NCI-H345 (cell line): ENCODE measurements at regions not wholly inside any gene's neighbourhood (a gene's known extent, or its start where the extent isn't known, plus 50 kb on each side); places are given as distances from the start of the nearest gene placed in this dataset.
"Not testable (repeated sequence)": the region's sequence is repeated elsewhere in the genome, so short reads cannot be mapped to it uniquely, and the experiment has no call there.

Source experiments
- DNase-seq: peaks from one replicate; lab custom pipeline; 2025; lab: John Stamatoyannopoulos, UW

DNA sequence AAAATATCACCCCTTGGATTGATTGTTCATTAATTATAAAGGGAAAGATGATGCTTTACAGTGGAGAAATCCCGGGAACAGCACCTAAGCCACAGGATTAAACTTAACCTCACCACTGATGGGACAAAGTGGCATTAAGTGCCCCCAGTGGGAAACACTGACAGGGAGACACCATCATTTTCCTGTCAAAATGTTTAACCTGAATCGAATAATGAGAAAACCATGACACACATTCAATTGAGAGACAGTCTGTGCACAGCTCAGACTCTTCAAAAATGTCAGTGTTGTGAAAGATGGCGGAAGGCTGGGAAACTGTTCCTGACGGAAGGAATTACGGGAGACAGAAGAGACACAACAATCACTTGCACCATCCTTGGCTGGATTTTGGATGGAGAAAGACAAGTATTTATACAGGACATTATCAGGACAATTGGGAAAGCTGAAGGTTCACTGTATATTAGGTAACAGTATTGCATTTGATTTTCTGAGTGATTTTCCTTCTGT, 111.8 kb upstream of the ASB18 start:
- DNase-seq = no peak

DNA sequence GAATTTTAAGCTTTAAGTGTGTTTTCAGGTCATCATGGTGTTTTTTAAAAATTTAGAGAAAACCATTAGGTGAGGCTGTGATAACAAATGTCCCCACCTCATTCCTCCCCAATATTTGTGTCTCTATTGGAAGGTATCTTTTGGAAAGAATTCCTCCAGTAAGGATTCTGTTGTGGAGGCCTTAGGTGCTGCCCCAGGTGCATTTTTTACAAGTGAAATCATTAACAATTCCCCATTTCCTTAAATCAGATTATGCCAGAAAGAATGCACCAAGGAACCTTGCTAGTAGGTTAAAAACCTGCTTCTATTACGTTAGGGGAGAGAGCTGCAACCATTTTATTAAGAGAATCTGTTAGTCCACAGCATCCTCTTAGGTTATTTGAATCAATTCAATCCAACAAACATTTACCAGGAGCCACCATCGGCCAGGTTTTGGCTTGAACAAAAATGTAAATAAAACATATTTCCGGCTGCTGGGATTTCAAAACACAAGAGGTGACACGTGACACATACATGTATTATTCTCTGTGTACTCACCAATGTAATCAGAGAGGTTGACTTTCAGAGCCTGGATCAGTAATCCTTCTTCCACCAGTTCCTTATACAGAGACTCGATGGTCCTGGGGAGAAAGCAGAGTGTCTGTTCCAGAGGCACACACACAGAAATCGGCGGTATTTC, 112.5 kb upstream of the ASB18 start:
- peak; percentile 71 for DNase-seq

DNA sequence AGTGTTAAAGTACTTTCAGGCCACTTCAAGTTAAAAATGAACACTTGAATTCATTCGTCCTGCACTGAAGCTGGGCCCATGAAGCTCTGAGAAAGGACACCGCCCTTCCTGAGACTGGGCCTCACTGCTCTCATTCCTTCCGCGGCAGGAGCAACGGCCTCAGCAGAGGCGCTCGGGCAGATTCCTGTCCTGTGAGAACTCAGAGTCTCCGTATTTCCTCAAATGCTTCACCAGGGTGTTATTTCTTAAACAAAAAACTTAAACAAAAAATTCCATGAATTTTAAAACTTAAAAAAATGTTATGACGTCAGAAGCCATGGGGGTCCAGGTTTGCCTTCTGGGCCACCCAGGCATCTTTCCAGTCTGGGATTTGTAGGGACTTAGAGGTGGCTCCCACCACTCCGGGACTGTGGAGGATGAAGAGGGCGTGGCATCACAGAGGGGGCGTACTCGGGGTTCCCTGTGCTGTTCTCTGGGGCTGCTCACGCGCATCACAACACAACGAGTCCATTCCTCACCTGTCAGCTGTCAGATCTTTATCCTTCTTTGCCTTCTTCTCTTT, 115.9 kb upstream of the ASB18 start:
- DNase-seq = no peak

DNA sequence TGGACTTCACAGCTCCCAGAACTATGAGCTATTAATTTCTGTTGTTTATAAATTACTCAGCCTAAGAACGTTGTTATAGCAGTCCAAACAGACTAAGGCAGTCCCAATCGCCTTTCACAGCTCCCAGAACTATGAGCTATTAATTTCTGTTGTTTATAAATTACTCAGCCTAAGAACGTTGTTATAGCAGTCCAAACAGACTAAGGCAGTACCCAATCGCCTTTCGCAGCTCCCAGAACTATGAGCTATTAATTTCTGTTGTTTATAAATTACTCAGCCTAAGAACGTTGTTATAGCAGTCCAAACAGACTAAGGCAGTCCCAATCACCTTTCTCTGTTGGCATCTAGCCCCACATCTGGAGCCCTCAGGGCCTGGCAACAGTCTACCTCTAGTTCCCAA, 117.0 kb upstream of the ASB18 start:
- DNase-seq = peak; percentile 52

DNA sequence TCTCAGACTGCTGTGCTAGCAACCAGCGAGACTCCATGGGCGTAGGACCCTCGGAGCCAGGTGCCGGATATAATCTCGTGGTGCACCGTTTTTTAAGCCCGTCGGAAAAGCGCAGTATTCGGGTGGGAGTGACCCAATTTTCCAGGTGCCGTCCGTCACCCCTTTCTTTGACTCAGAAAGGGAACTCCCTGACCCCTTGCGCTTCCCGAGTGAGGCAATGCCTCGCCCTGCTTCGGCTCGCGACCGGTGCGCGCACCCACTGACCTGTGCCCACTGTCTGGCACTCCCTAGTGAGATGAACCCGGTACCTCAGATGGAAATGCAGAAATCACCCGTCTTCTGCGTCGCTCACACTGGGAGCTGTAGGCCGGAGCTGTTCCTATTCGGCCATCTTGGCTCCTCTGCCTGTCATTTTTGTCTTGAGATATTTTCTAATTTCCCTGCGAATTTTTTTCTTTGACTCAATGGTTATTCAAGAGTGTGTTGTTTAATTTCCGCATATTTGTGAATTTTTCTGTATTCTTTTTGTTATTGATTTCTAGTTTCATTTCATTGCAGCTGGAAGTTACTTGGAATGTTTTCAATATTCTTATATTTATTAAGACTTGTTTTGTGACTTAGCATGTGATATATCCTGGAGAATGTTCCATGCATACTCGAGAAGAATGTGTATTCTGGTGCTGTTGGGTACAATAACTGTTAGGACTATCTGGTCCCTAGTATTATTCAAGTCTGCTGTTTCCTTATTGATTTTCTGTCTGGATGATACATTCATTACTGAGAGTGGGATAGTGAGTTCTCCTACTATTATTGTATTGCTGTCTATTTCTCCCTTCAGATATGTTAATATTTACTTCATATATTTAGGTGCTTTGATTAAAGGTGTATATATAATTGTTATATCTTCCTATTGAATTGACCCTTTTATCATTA, 125.3 kb upstream of the ASB18 start:
- DNase-seq = not testable (repeated sequence)

DNA sequence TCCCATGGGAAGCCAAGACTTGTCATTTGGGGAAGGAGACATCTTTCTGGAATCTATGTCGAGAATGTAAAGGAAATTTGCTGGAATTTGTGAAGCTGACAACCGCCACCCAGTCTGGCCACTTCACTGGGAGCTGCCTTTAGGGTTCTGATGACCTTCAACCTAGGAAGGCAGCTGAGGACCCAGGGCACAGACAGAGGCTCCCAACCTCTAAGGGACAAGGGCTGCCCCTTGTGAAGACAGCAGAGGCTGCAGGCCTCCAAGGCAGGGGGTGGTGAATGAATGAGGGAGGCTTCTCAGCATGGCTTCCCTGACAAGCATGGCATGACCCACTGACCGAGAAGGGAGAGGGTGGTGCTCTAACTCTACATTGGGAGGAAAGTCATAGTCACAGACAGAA, 128.9 kb upstream of the ASB18 start:
- DNase-seq = no peak

DNA sequence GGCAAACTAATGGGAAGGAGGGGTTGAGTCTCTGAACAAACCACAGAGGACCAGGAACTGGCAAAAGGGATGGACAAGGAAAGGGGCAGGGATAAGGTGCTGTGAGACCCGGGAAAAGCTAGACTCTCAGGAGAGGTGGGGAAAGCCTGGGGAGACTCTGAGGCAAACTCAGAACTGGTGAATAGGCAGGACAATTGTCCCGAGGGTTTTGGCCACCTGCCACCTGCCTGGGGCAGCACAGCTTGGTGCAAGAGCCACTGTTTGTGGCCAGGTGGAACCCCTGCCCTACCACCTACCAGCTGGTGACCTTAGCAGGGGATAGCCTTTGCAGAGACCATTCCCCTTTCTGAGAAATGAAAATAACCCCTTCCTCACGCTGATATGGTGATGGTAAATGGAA, 129.4 kb upstream of the ASB18 start:
- no peak for DNase-seq

DNA sequence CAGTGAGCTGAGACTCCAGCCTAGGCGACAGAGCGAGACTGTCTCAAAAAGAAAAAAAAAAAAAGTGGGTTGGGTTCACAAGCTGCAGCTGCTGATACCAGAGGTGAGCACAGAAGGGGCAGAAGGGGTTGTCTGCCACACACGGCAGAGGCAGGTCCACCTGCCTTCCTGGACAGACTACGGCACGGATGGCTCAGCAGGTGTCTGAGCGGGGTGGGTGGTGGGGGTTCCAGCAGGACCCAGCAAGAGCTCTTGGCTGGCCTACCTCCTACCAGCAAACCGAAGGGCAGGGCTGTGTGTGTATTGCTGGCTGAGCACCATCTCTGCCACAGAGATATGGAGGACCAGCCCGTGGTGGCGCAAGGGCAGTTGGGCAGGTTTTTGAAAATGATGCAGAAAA, 130.4 kb upstream of the ASB18 start:
- DNase-seq = no peak

DNA sequence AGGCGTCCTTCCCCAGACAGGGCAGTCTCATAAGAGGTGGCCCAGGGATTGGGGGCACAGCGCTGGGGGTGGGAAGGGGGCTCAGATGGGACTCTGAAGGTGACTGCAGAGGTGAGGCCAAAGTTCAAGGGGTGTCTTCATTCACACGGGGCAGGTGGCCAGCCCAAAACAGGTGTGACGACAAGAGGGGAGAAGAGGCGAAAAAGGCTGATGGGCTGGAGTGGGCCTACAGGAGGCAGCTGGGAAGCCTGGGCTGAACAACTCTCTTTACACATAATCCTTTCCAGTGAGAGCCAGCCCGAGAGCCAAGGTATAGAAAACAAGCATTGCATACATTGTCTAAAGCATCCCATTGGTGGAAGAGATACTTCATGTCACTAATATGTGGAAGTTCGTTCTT, 130.9 kb upstream of the ASB18 start:
- DNase-seq = no peak

DNA sequence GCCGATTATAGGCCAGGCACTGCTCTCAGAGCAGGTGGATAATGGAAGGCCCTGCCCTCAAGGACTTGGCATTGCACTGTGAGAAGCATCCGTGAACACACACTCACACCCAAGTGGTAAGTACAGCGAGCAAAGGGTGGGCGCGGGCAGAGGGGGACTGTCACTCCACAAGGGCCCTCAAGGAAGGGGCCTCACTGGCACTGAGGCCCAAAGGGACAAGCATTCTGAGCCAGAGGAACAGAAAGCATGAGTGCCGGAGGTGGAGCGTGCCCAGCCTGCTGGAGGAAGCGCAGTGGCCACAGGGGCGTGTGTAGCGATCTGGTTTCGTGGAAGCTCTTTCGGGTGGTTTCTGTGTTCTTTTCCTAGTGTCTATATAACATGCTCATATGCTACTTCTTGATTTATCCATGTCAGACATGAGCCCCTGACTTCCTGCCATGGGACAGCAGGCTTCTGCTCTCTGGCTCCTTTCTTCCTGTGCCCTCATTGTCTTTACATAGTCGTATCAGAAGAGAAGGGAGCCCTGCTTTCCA, 132.7 kb upstream of the ASB18 start:
- DNase-seq = no peak

DNA sequence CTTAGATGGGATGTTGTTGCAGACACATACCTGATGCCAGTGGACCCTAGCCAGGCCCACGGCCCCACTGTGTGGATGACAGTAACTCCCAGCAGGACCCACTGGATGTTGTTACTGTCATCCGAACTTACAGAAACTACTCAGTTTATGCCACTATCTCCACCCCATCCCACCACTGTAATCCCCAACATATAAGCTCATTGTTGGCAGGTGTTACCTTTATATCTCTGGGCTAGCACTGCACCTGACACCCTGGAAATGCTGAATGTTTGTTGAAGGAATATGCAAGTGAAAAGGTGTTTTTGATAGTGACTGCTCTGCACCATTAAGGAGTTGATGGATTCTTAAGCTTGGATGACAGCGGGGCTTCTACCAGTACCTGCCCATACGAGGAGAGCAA, 133.5 kb upstream of the ASB18 start:
- DNase-seq = no peak

DNA sequence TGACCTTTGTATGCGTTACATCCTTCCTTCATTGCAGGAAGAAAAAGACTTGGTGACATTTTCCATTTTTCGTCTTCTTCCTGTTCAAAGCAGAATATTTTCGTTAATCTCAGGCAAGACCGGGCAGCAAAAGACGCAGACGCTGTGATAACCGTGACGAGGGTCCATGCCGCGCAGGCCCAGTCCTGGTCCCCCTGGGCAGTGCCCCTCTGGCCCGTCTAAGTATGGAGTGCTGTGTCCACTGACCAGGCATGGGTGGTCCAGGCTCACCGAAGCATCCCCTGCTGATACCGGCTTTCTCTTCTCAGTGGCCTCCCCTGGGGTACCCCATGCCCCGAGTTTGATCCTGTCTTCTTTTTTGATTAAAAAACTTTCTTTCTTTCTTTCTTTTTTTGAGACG, 135.2 kb upstream of the ASB18 start:
- no peak for DNase-seq

DNA sequence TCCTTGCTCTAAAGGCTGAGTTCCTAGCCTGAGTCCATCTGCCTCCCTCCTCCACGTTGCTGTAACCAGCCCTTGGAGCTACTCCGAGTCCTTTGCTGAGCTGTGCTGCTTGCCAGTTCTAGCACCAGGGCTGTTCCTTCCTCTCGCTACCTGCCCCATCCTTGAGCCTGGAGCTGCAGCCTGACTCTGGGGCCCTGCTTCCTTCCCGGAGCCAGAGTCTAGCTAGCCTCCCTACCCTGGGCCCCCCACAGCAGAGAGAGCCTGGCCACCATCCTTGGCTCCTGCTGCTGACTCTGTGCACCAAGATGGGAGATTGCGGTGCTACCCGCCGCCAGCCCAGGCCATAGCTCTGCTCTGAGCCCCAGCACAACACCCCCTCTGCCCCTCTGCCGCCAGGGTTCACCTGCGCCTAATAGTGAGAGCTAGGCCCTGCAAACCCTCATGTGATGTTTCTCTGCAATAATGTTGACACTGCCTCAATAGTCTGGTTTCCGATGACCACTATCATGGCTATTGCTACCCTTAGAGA, 135.9 kb upstream of the ASB18 start:
- no peak for DNase-seq

DNA sequence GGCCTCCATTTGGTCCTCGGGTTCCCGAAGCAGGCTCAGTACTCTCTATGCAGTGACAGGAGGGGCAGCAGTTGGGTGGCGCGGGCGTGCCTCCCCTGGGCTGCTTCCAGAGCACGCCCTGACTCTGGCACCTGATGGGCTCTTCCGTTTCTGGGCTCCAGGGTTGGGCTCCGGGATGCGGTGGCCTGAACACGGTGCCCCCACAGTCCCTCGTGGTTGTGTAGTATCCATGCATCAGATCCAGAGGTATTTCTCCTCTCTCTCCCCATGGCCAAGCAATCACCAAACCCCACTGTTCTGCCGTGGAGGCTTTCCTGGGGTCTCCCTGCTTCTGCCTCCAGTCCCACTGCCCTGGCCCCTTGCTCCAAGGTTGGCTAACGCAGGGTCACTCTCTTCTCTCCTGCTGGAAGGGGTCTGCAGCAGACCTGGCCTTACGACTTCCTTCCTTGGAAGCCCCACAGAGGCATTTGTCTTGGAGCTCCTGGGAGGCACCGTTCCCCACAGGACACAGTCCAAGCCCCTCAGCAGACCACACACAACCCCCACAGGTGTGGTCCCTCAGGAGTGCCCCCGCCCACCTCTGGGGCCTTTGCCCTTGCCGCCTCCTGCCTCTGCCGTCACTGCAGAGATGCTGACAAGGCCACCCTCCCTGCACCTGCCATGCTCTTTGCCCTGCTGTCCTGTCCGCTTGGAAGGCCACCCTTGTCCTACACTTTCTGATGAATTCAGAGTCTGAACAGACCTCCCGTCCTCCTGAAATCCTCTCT, 136.6 kb upstream of the ASB18 start:
- no peak for DNase-seq

DNA sequence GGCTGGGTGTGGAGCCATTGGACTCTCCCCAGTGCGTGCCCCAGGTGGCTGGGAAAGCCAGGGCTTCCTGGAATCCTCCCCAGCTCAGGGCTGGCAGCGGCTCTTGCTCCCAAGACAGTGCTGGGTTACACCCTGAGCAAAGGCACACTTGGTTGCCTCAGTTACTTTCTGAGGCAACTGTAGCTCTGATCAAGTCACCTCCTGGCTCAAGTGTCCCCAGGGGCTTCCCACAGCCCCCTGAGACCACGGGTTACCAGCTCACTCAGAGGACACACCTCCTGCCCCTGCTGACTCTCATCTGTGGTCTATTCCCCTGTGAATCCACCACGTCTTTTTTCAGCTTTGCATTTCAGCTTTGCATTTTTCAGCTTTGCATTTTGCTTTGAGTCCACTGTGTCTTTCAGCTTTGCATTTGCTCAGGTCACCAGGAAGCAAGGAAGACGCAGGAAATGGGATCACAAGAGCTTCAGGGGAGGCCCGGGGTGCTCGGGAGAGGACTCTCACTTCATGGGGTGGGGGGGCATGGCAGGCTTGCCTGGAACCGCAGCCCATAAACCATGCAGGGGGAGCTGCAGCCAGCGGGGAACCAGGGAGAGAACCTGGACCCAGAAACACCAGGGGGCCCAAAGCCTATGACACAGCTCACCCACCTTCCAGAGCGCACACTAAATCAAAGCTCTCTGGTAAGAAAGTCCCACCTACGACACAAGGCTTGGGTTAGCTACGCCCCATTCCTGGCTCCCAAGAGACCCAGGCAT, 138.0 kb upstream of the ASB18 start:
- DNase-seq = no peak

DNA sequence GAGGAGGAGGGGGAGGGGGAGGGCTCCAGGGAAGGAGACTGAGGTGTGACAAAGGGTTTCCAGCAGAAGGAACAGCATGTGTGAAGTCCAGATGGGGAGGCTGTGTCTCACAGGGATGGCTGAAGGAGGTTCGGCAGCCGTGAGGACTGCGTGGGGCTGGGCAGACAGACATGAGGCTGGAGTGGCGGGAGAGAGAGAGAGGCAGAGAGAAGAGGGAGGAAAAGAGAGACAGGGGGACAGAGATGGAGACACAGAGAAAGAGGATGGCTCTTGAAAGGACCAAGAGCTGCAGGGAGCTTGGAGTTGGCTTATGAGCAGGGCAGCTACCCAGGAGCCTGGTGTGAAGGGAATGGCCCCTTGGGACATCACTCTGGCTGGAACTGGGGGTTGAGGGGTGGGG, 138.9 kb upstream of the ASB18 start:
- no peak for DNase-seq

DNA sequence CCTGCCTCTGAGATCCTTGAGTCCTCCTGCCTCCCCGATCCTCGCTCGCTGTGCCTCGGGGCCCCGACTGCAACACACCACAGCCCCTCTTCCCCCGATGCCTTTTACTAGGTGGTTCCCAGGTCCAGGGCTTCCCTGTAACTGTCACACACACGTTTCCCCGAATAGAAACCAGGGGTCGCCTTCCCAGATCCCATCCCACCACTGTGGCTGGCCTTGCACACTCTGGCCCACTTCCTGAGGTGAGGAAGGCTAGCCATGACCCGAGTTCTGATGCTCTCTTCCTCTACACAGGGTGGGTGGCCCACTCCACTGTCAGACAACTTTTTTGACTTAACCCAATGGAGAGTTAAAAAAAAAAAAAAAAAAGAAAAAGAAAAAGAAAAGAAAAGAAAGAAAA, 139.6 kb upstream of the ASB18 start:
- DNase-seq = no peak

DNA sequence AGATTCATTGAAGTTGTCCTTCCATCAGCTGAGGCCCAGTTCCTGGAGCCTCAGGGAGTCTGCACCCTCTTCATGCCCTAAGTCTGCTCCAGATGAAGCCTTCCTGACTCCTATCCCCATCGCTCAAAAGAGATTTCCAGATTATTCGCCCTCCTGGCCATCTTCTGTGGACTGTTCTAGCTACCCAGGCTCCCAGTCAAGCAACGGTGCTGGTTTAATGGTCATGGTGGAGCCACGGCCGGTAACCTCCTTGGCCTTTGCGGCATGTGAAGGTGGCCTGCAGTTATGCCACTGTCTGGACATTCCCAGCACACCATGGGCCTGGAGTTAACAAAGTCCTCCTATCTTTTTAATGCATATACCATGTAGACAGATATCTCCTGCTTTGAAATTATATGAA, 140.1 kb upstream of the ASB18 start:
- no peak for DNase-seq

DNA sequence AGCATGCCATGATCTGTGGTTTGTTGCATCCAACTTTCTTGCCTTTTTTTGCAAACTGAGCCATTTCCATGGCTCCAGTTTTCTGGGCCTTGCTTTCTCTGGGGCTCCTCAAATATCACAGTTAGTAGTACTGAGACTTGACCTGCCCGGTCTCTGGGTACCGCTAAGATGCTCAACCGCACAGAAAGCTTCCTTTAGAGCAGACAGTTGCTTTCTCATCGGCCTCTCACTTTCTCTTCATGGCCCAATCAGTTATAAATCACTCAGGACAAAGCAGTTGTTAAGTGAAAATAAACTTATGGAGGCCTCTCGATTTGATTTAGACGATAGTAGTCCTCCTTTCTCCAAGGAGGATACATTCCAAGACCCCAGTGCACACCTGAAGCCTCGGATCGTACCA, 141.2 kb upstream of the ASB18 start:
- DNase-seq = no peak

DNA sequence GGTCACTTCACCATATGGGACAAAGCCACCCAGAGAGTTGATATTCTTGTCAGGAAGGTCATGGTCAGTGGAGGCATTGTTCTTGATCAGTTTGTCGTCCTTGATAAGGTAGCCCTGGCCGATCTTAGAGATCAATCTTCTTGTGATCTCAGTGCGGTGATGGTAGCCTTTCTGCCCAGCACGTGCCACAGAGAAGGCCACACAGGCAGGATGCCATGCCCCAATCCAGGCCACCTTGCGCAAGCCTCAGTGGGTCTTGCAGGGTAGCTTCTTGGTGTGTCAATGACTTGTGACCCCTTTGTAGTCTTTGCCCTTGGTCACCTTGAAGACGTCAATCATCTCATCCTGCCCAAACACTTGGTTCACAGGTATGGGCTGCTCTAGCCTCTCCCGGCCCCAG, 143.9 kb upstream of the ASB18 start:
- no peak for DNase-seq

DNA sequence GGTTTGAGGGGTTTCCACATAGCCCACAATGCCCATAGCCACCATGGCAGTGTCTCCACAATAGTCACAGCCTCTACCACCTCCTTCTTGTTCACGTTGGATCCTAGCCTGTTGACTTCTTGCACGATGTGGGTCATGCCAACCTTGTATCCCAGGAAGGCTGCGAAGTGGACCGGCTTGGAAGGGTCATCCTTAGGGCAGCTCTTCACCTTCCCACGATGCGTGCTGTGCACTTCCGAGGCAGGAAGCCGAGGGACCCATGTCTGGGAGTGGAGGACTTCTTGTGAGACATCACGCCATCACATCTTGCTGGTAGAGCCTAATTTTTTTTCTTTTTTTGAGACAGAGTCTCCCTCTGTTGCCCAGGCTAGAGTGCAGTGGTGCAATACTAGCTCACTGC, 144.6 kb upstream of the ASB18 start:
- no peak for DNase-seq
